Uterus (tissue), 2 donors: ENCODE measurements at regions not wholly inside any gene's neighbourhood (a gene's known extent, or its start where the extent isn't known, plus 50 kb on each side); places are given as distances from the start of the nearest gene placed in this dataset.

Experiments used
- CTCF ChIP-seq, 4 experiments: fragments of 200-600 bp in 2 of 4; fragments of 450-650 bp in 2 of 4; sonication (generic) in 2 of 4; IDR thresholded peaks; one replicate each; pipeline ENCODE4 v1.5.1; 2016 to 2019; ENCODE audit warnings: antibody characterized with exemption in 4 of 4, mild to moderate bottlenecking in 2 of 4, moderate library complexity in 1 of 4
- POLR2A ChIP-seq, 2 donors: fragments of 450-650 bp; IDR thresholded peaks; one replicate each; pipeline ENCODE4 v1.6.1; 2016; ENCODE audit warnings: antibody characterized with exemption in 2 of 2, mild to moderate bottlenecking in 1 of 2, moderate library complexity in 1 of 2

GRCh38 chr4:8685831-8686230 lies 93.3 kb downstream of the CPZ start:
- no peak for TF ChIP-seq CTCF (IDR thresholded peaks at IDR 0.05)
- no peak for TF ChIP-seq POLR2A (IDR thresholded peaks at IDR 0.05)
